ENCODE measurements at regions not wholly inside any gene's neighbourhood (a gene's known extent, or its start where the extent isn't known, plus 50 kb on each side); places are given as distances from the start of the nearest gene placed in this dataset.

GRCh38 chr2:145260081-145260480, 740.2 kb upstream of the ZEB2 start:
- Histone ChIP-seq H3K4me3 (ENCODE audit: low read depth, low read length) (no peak overlapping the region), H3K9ac (ENCODE audit: low read length) (no peak overlapping the region), H3K27ac (ENCODE audit: low read depth, low read length) (no peak overlapping the region), H3K36me3 (ENCODE audit: control insufficient read depth, insufficient read depth, low read length) (no peaks in the 10 kb centered on the region), H3K4me1 (ENCODE audit: control insufficient read depth, insufficient read depth, low read length) (no peaks in the 10 kb centered on the region), H3K9me3 (ENCODE audit: control insufficient read depth, insufficient read depth, low read depth, low read length) (no peaks in the 10 kb centered on the region), H3K27me3 (ENCODE audit: control insufficient read depth, insufficient read depth, low read length) (no peaks in the 10 kb centered on the region)

- Histone ChIP-seq H3K27me3 (ENCODE audit: control insufficient read depth, insufficient read depth, low read length) (no peaks in the 10 kb centered on the region), H3K4me3 (ENCODE audit: low read depth, low read length) (no peak overlapping the region), H3K9ac (ENCODE audit: low read length) (no peak overlapping the region), H3K4me1 (ENCODE audit: control insufficient read depth, insufficient read depth, low read length) (no peaks in the 10 kb centered on the region), H3K36me3 (ENCODE audit: control insufficient read depth, insufficient read depth, low read length) (no peaks in the 10 kb centered on the region), H3K27ac (ENCODE audit: low read depth, low read length) (no peak overlapping the region), H3K9me3 (ENCODE audit: control insufficient read depth, insufficient read depth, low read depth, low read length) (no peaks in the 10 kb centered on the region)
These were observed 739.1 kb upstream of the ZEB2 start for GRCh38 chr2:145258903-145259579.

GRCh38 chr2:145257931-145258330, 738.0 kb upstream of the ZEB2 start:
- Histone ChIP-seq H3K9ac (ENCODE audit: low read length) (no peak overlapping the region), H3K9me3 (ENCODE audit: control insufficient read depth, insufficient read depth, low read depth, low read length) (no peaks in the 10 kb centered on the region), H3K27ac (ENCODE audit: low read depth, low read length) (no peak overlapping the region), H3K27me3 (ENCODE audit: control insufficient read depth, insufficient read depth, low read length) (no peaks in the 10 kb centered on the region), H3K4me3 (ENCODE audit: low read depth, low read length) (no peak overlapping the region), H3K36me3 (ENCODE audit: control insufficient read depth, insufficient read depth, low read length) (no peaks in the 10 kb centered on the region), H3K4me1 (ENCODE audit: control insufficient read depth, insufficient read depth, low read length) (no peaks in the 10 kb centered on the region)

- Histone ChIP-seq H3K9ac (ENCODE audit: low read length) (no peak overlapping the region), H3K4me3 (ENCODE audit: low read depth, low read length) (no peak overlapping the region), H3K27ac (ENCODE audit: low read depth, low read length) (no peak overlapping the region), H3K9me3 (ENCODE audit: control insufficient read depth, insufficient read depth, low read depth, low read length) (no peaks in the 10 kb centered on the region), H3K36me3 (ENCODE audit: control insufficient read depth, insufficient read depth, low read length) (no peaks in the 10 kb centered on the region), H3K27me3 (ENCODE audit: control insufficient read depth, insufficient read depth, low read length) (no peaks in the 10 kb centered on the region), H3K4me1 (ENCODE audit: control insufficient read depth, insufficient read depth, low read length) (no peaks in the 10 kb centered on the region)
These were observed 736.6 kb upstream of the ZEB2 start for GRCh38 chr2:145256551-145256950.

- H3K4me1 ChIP-seq (ENCODE audit: control insufficient read depth, insufficient read depth, low read length) = no peaks in the 10 kb centered on the region
- H3K36me3 ChIP-seq (ENCODE audit: control insufficient read depth, insufficient read depth, low read length) = no peaks in the 10 kb centered on the region
- H3K9me3 ChIP-seq (ENCODE audit: control insufficient read depth, insufficient read depth, low read depth, low read length) = no peaks in the 10 kb centered on the region
- H3K9ac ChIP-seq (ENCODE audit: low read length) = no peak overlapping the region
- H3K27ac ChIP-seq (ENCODE audit: low read depth, low read length) = no peak overlapping the region
- no peaks in the 10 kb centered on the region for H3K27me3 ChIP-seq (ENCODE audit: control insufficient read depth, insufficient read depth, low read length)
- no peak overlapping the region for H3K4me3 ChIP-seq (ENCODE audit: low read depth, low read length)
These were observed 734.4 kb upstream of the ZEB2 start for GRCh38 chr2:145254291-145254690.

- H3K27ac ChIP-seq (ENCODE audit: low read depth, low read length) = no peak overlapping the region
- H3K9ac ChIP-seq (ENCODE audit: low read length) = no peak overlapping the region
- H3K27me3 ChIP-seq (ENCODE audit: control insufficient read depth, insufficient read depth, low read length) = no peaks in the 10 kb centered on the region
- H3K4me1 ChIP-seq (ENCODE audit: control insufficient read depth, insufficient read depth, low read length) = no peaks in the 10 kb centered on the region
- no peaks in the 10 kb centered on the region for H3K9me3 ChIP-seq (ENCODE audit: control insufficient read depth, insufficient read depth, low read depth, low read length)
- H3K36me3 ChIP-seq (ENCODE audit: control insufficient read depth, insufficient read depth, low read length) = no peaks in the 10 kb centered on the region
- no peak overlapping the region for H3K4me3 ChIP-seq (ENCODE audit: low read depth, low read length)
These were observed 733.6 kb upstream of the ZEB2 start for GRCh38 chr2:145253492-145253891.

GRCh38 chr2:145245268-145245870, 725.5 kb upstream of the ZEB2 start:
- H3K4me1 ChIP-seq (ENCODE audit: control insufficient read depth, insufficient read depth, low read length) = no peaks in the 10 kb centered on the region
- no peaks in the 10 kb centered on the region for H3K27me3 ChIP-seq (ENCODE audit: control insufficient read depth, insufficient read depth, low read length)
- no peaks in the 10 kb centered on the region for H3K36me3 ChIP-seq (ENCODE audit: control insufficient read depth, insufficient read depth, low read length)
- H3K9me3 ChIP-seq (ENCODE audit: control insufficient read depth, insufficient read depth, low read depth, low read length) = no peaks in the 10 kb centered on the region
- no peak overlapping the region for H3K27ac ChIP-seq (ENCODE audit: low read depth, low read length)
- no peak overlapping the region for H3K4me3 ChIP-seq (ENCODE audit: low read depth, low read length)
- H3K9ac ChIP-seq (ENCODE audit: low read length) = no peak overlapping the region

- Histone ChIP-seq H3K36me3 (ENCODE audit: control insufficient read depth, insufficient read depth, low read length) (no peaks in the 10 kb centered on the region), H3K27ac (ENCODE audit: low read depth, low read length) (no peak overlapping the region), H3K9ac (ENCODE audit: low read length) (no peak overlapping the region), H3K4me3 (ENCODE audit: low read depth, low read length) (no peak overlapping the region), H3K27me3 (ENCODE audit: control insufficient read depth, insufficient read depth, low read length) (no peaks in the 10 kb centered on the region), H3K4me1 (ENCODE audit: control insufficient read depth, insufficient read depth, low read length) (no peaks in the 10 kb centered on the region), H3K9me3 (ENCODE audit: control insufficient read depth, insufficient read depth, low read depth, low read length) (no peaks in the 10 kb centered on the region)
These were observed 715.4 kb upstream of the ZEB2 start for GRCh38 chr2:145235312-145235711.

GRCh38 chr2:145230546-145230945, 710.6 kb upstream of the ZEB2 start:
- Histone ChIP-seq H3K4me1 (ENCODE audit: control insufficient read depth, insufficient read depth, low read length) (no peaks in the 10 kb centered on the region), H3K9me3 (ENCODE audit: control insufficient read depth, insufficient read depth, low read depth, low read length) (no peaks in the 10 kb centered on the region), H3K9ac (ENCODE audit: low read length) (no peak overlapping the region), H3K27me3 (ENCODE audit: control insufficient read depth, insufficient read depth, low read length) (no peaks in the 10 kb centered on the region), H3K36me3 (ENCODE audit: control insufficient read depth, insufficient read depth, low read length) (no peaks in the 10 kb centered on the region), H3K4me3 (ENCODE audit: low read depth, low read length) (no peak overlapping the region), H3K27ac (ENCODE audit: low read depth, low read length) (no peak overlapping the region)

GRCh38 chr2:145228506-145228905, 708.6 kb upstream of the ZEB2 start:
- Histone ChIP-seq H3K4me3 (ENCODE audit: low read depth, low read length) (no peak overlapping the region), H3K27me3 (ENCODE audit: control insufficient read depth, insufficient read depth, low read length) (no peaks in the 10 kb centered on the region), H3K9ac (ENCODE audit: low read length) (no peak overlapping the region)

GRCh38 chr2:145226901-145227300, 707.0 kb upstream of the ZEB2 start:
- no peaks in the 10 kb centered on the region for H3K27me3 ChIP-seq (ENCODE audit: control insufficient read depth, insufficient read depth, low read length)
- no peak overlapping the region for H3K4me3 ChIP-seq (ENCODE audit: low read depth, low read length)
- H3K9ac ChIP-seq (ENCODE audit: low read length) = no peak overlapping the region
- H3K4me1 ChIP-seq (ENCODE audit: control insufficient read depth, insufficient read depth, low read length) = no peaks in the 10 kb centered on the region
- H3K36me3 ChIP-seq (ENCODE audit: control insufficient read depth, insufficient read depth, low read length) = no peaks in the 10 kb centered on the region
- H3K27ac ChIP-seq (ENCODE audit: low read depth, low read length) = no peak overlapping the region
- H3K9me3 ChIP-seq (ENCODE audit: control insufficient read depth, insufficient read depth, low read depth, low read length) = no peaks in the 10 kb centered on the region

More at GRCh38 chr2:145228506-145228905, 708.6 kb upstream of the ZEB2 start:
- Histone ChIP-seq H3K27ac (ENCODE audit: low read depth, low read length) (no peak overlapping the region), H3K9me3 (ENCODE audit: control insufficient read depth, insufficient read depth, low read depth, low read length) (no peaks in the 10 kb centered on the region), H3K36me3 (ENCODE audit: control insufficient read depth, insufficient read depth, low read length) (no peaks in the 10 kb centered on the region), H3K4me1 (ENCODE audit: control insufficient read depth, insufficient read depth, low read length) (no peaks in the 10 kb centered on the region)

Data from HUES6 (cell line).